Adrenal gland (tissue), 5 donors: ENCODE measurements at regions not wholly inside any gene's neighbourhood (a gene's known extent, or its start where the extent isn't known, plus 50 kb on each side); places are given as distances from the start of the nearest gene placed in this dataset.

ENCODE experiments used
- CTCF ChIP-seq, 6 experiments: fragments of 450-650 bp in 4 of 6; fragments of 200-600 bp in 2 of 6; sonication (generic) in 1 of 6; IDR thresholded peaks; 1 replicate in 5 of 6; 2 replicates in 1 of 6; pipeline versions ENCODE4 v1.5.1 to v1.8.0; 2016 to 2021; ENCODE audit warnings: antibody characterized with exemption in 6 of 6, mild to moderate bottlenecking in 2 of 6, moderate library complexity in 1 of 6
- POLR2A ChIP-seq, 2 donors: fragments of 450-650 bp; IDR thresholded peaks; one replicate each; pipeline ENCODE4 v1.6.1; 2017; ENCODE audit warnings: antibody characterized with exemption in 2 of 2, mild to moderate bottlenecking in 2 of 2, moderate library complexity in 1 of 2
- donor health status: DM: no; HTN: no; CAD: no.

GRCh38 chr13:58369936-58370335 lies 738.4 kb downstream of the PCDH17 start:
- TF ChIP-seq CTCF (IDR thresholded peaks at IDR 0.05) (no peak), POLR2A (IDR thresholded peaks at IDR 0.05) (no peak)
